Testis (tissue), 2 donors: ENCODE measurements at regions not wholly inside any gene's neighbourhood (a gene's known extent, or its start where the extent isn't known, plus 50 kb on each side); places are given as distances from the start of the nearest gene placed in this dataset.

ENCODE experiments used
- POLR2A ChIP-seq: fragments of 450-650 bp; IDR thresholded peaks from one replicate; pipeline ENCODE4 v1.6.1; 2017; ENCODE audit warnings: antibody characterized with exemption, mild to moderate bottlenecking, moderate library complexity
- TF ChIP-seq, protein P1 (sequence below), 3 experiments: fragments of 450-650 bp in 2 of 3; fragments of 200-600 bp in 1 of 3; sonication (generic) in 1 of 3; IDR thresholded peaks; one replicate each; pipeline ENCODE4 v1.5.1; 2016 to 2019; ENCODE audit warnings: antibody characterized with exemption in 3 of 3, mild to moderate bottlenecking in 2 of 3, moderate library complexity in 1 of 3

- no peak for TF ChIP-seq POLR2A
- TF ChIP-seq, protein P1, sequence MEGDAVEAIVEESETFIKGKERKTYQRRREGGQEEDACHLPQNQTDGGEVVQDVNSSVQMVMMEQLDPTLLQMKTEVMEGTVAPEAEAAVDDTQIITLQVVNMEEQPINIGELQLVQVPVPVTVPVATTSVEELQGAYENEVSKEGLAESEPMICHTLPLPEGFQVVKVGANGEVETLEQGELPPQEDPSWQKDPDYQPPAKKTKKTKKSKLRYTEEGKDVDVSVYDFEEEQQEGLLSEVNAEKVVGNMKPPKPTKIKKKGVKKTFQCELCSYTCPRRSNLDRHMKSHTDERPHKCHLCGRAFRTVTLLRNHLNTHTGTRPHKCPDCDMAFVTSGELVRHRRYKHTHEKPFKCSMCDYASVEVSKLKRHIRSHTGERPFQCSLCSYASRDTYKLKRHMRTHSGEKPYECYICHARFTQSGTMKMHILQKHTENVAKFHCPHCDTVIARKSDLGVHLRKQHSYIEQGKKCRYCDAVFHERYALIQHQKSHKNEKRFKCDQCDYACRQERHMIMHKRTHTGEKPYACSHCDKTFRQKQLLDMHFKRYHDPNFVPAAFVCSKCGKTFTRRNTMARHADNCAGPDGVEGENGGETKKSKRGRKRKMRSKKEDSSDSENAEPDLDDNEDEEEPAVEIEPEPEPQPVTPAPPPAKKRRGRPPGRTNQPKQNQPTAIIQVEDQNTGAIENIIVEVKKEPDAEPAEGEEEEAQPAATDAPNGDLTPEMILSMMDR (IDR thresholded peaks at IDR 0.05): no peak
These were observed 140.5 kb downstream of the TFAP2B start for GRCh38 chr6:50959081-50959641.
